ENCODE measurements at regions not wholly inside any gene's neighbourhood (a gene's known extent, or its start where the extent isn't known, plus 50 kb on each side); places are given as distances from the start of the nearest gene placed in this dataset.

GRCh38 chr3:69510481-69511030 lies 124.7 kb upstream of the FRMD4B start:
- H3K27me3 ChIP-seq (ENCODE audit: control insufficient read depth in 2 of 2, insufficient read depth in 2 of 2, low read length in 2 of 2) = no peaks in the 10 kb centered on the region
- intact Hi-C loops (cut with micrococcal nuclease) = no loop called here
- H3K4me2 ChIP-seq (replicated peaks; ENCODE audit: extremely low read depth, low read length, poor library complexity, severe bottlenecking) = no peak overlapping the region
- H3K4me3 ChIP-seq (replicated peaks in 1 of 3; ENCODE audit: low read depth in 2 of 3, low read length in 3 of 3) = no peak overlapping the region
- no peak overlapping the region for H3K9ac ChIP-seq (ENCODE audit: insufficient read depth, low read length, poor library complexity, severe bottlenecking)
- H3K27me3 Mint-ChIP-seq (ENCODE audit: low read depth in 3 of 3) = peaks cover 0 to 2% (median 0%) of the 10 kb centered on the region in 3 donors
- H3K36me3 Mint-ChIP-seq = peaks cover 10 to 11% of the 10 kb centered on the region in 2 donors
- peaks cover 4 to 15% of the 10 kb centered on the region in 2 donors for H3K9me3 ChIP-seq (replicated peaks in 1 of 2; ENCODE audit: control insufficient read depth in 1 of 2, insufficient read depth in 1 of 2, low read length in 2 of 2)
- peaks cover 7% of the 10 kb centered on the region for H3K4me1 Mint-ChIP-seq
- no peaks in the 10 kb centered on the region for H4K20me1 ChIP-seq (ENCODE audit: insufficient read depth, low read length)
- H2AFZ ChIP-seq (ENCODE audit: insufficient read depth, low read depth, low read length, poor library complexity, severe bottlenecking) = no peak overlapping the region
- DNase-seq = no peak
- H3K27ac Mint-ChIP-seq = no peak overlapping the region
- TF ChIP-seq, protein P1, sequence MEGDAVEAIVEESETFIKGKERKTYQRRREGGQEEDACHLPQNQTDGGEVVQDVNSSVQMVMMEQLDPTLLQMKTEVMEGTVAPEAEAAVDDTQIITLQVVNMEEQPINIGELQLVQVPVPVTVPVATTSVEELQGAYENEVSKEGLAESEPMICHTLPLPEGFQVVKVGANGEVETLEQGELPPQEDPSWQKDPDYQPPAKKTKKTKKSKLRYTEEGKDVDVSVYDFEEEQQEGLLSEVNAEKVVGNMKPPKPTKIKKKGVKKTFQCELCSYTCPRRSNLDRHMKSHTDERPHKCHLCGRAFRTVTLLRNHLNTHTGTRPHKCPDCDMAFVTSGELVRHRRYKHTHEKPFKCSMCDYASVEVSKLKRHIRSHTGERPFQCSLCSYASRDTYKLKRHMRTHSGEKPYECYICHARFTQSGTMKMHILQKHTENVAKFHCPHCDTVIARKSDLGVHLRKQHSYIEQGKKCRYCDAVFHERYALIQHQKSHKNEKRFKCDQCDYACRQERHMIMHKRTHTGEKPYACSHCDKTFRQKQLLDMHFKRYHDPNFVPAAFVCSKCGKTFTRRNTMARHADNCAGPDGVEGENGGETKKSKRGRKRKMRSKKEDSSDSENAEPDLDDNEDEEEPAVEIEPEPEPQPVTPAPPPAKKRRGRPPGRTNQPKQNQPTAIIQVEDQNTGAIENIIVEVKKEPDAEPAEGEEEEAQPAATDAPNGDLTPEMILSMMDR (IDR thresholded peaks at IDR 0.05) = no peak
- H3K4me3 Mint-ChIP-seq = no peak overlapping the region
- H3K79me2 ChIP-seq (ENCODE audit: insufficient read depth, low read length) = peaks cover 8% of the 10 kb centered on the region
- H3K9me3 Mint-ChIP-seq = peaks cover 11 to 31% (median 20%) of the 10 kb centered on the region in 7 donors
- no peak overlapping the region for H3K27ac ChIP-seq (ENCODE audit: low read depth in 1 of 2, low read length in 2 of 2)
- no peaks in the 10 kb centered on the region for H3K4me1 ChIP-seq (ENCODE audit: control insufficient read depth in 1 of 2, insufficient read depth in 2 of 2, low read length in 2 of 2)
- WGBS (ENCODE audit: insufficient coverage) = 13% methylated on average over 1 of the region's 3 CpGs
- H3K36me3 ChIP-seq (replicated peaks in 1 of 2; ENCODE audit: control insufficient read depth in 1 of 2, insufficient read depth in 2 of 2, low read length in 2 of 2) = no peaks in the 10 kb centered on the region

GRCh38 chr3:69509288-69509687 lies 123.4 kb upstream of the FRMD4B start:
- H3K4me1 Mint-ChIP-seq = peaks cover 9% of the 10 kb centered on the region
- Histone ChIP-seq H3K4me1 (ENCODE audit: control insufficient read depth in 1 of 2, insufficient read depth in 2 of 2, low read length in 2 of 2) (no peaks in the 10 kb centered on the region), H3K79me2 (ENCODE audit: insufficient read depth, low read length) (peaks cover 8% of the 10 kb centered on the region), H3K27ac (ENCODE audit: low read depth in 1 of 2, low read length in 2 of 2) (no peak overlapping the region), H3K4me2 (replicated peaks; ENCODE audit: extremely low read depth, low read length, poor library complexity, severe bottlenecking) (no peak overlapping the region), H3K9me3 (replicated peaks in 1 of 2; ENCODE audit: control insufficient read depth in 1 of 2, insufficient read depth in 1 of 2, low read length in 2 of 2) (peaks cover 2 to 8% of the 10 kb centered on the region in 2 donors), H3K4me3 (replicated peaks in 1 of 3; ENCODE audit: low read depth in 2 of 3, low read length in 3 of 3) (no peak overlapping the region), H3K36me3 (replicated peaks in 1 of 2; ENCODE audit: control insufficient read depth in 1 of 2, insufficient read depth in 2 of 2, low read length in 2 of 2) (no peaks in the 10 kb centered on the region), H3K27me3 (ENCODE audit: control insufficient read depth in 2 of 2, insufficient read depth in 2 of 2, low read length in 2 of 2) (no peaks in the 10 kb centered on the region), H4K20me1 (ENCODE audit: insufficient read depth, low read length) (no peaks in the 10 kb centered on the region), H3K9ac (ENCODE audit: insufficient read depth, low read length, poor library complexity, severe bottlenecking) (no peak overlapping the region), H2AFZ (ENCODE audit: insufficient read depth, low read depth, low read length, poor library complexity, severe bottlenecking) (no peak overlapping the region)
- WGBS (ENCODE audit: insufficient coverage) = 60% methylated on average over 1 of the region's 3 CpGs
- H3K4me3 Mint-ChIP-seq = no peak overlapping the region
- peaks cover 0 to 2% (median 0%) of the 10 kb centered on the region in 3 donors for H3K27me3 Mint-ChIP-seq (ENCODE audit: low read depth in 3 of 3)
- TF ChIP-seq, protein P1 (IDR thresholded peaks at IDR 0.05) = no peak
- intact Hi-C loops (cut with micrococcal nuclease) = no loop called here
- H3K27ac Mint-ChIP-seq = no peak overlapping the region
- H3K36me3 Mint-ChIP-seq = peaks cover 6 to 7% of the 10 kb centered on the region in 2 donors
- DNase-seq = peak in 1 of 3 donors; percentile 10
- H3K9me3 Mint-ChIP-seq = peaks cover 6 to 21% (median 14%) of the 10 kb centered on the region in 7 donors

All from CD14-positive monocyte (primary cell).